Limb (tissue), 2 donors: ENCODE measurements at regions not wholly inside any gene's neighbourhood (a gene's known extent, or its start where the extent isn't known, plus 50 kb on each side); places are given as distances from the start of the nearest gene placed in this dataset.
"Not testable (repeated sequence)": the region's sequence is repeated elsewhere in the genome, so short reads cannot be mapped to it uniquely, and the experiment has no call there.

ENCODE experiments used
- DNase-seq, 2 donors: peaks; one replicate each; pipeline ENCODE4 v3.0.0-alpha.2; 2016; ENCODE audit errors: extremely low spot score in 2 of 2

DNA sequence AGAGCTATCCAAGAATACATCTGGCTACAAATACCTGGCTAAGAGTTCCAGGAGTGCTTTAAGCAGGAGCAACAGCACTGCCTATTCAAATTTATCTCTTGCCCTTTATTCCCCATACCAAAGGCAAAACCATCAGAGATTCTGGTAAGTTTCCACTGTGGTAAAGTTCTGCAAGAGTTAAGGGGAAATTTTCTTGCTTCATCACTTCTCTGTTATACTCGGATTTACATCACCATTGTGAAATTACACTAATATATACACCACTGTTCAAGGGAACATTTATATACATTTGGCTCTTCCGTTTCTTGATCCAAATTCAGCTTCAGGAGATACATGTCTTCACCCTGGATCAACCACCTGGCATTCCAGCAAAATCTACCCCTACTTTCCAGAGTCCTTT is 70.8 kb upstream of the PTPN13 start:
- DNase-seq, result no peak

- DNase-seq, result not testable (repeated sequence)
Observed at GRCh38 chr4:86527713-86528112, 66.4 kb upstream of the PTPN13 start.

GRCh38 chr4:86529436-86529835 is 64.7 kb upstream of the PTPN13 start:
- DNase-seq, result no peak

DNA sequence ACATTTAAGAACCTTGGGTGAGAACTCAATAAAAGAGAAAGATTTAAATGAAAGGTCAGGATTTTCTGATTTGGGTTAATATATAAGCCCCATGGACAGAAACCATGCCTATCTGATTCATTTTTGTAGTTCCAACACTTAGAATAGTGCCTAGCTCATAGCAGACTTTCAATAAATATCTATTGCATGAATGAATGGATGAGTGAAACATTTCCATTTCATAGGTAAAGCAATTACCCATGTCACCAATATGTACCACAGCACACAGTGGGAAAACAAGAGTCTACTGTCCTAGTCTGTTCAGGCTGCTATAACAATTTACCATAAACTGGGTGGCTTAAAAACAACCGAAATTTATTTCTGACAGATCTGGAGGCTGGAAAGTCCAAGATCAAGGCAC is 63.9 kb upstream of the PTPN13 start:
- DNase-seq, result no peak

DNA sequence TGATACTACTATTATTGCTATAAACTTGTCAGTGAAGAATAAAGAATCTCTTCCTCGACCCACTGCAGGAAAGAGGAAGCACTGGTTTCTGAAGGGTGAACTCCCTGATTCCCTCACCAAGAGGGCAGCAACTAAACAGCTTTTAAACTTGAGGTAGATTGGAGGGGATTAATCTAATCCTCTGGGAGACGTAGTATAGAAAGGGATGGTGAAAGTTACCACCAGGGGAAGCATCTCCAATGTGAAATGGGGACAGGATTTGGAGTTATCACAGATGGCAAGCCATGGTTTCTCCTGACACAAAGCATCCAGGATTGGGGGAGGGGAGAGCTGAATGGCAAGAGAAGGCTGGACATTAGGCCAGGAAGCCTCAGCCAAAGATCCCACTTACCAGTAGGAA is 62.7 kb upstream of the PTPN13 start:
- DNase-seq, result no peak

DNA sequence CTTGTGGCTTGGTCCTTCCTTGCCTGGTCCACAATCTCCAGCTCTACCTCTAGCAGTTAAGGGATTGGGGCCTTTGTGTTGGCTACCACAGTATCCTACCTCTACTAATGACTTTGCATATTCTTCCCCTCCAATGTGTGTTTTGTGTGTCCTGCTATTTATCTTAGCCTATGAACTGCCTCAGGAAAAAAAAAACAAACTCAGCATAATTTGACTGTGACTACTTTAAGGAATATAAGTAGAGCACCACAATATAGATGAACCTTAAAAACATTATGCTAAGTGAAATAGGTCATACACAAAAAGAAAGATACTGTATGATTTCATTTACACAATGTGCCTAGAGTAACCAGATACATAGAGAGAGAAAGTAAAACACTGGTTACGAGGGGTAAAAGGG is 61.3 kb upstream of the PTPN13 start:
- DNase-seq, result no peak

GRCh38 chr4:86536151-86536550 is 58.0 kb upstream of the PTPN13 start:
- DNase-seq, result no peak

GRCh38 chr4:86542319-86543027 is 51.6 kb upstream of the PTPN13 start:
- no peak for DNase-seq

DNA sequence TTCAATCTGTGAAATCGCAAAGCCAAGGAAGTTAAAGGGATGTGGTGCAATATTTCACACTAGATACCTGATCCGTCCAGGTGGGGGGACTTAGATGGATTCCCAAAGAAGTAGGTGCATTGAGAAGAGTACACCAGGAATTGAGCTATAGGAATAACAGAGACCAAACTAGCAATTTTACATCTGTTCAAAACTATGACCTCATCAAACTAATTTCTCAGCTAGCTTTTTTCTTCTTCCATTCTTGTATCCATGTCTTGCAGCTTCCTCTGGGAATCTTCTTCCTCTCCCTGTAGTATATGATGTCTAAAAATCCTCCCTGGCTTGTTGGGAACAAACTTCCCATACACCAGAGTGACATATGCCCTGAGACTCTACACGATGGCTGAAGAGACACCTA is 51.0 kb upstream of the PTPN13 start:
- DNase-seq, result no peak

DNA sequence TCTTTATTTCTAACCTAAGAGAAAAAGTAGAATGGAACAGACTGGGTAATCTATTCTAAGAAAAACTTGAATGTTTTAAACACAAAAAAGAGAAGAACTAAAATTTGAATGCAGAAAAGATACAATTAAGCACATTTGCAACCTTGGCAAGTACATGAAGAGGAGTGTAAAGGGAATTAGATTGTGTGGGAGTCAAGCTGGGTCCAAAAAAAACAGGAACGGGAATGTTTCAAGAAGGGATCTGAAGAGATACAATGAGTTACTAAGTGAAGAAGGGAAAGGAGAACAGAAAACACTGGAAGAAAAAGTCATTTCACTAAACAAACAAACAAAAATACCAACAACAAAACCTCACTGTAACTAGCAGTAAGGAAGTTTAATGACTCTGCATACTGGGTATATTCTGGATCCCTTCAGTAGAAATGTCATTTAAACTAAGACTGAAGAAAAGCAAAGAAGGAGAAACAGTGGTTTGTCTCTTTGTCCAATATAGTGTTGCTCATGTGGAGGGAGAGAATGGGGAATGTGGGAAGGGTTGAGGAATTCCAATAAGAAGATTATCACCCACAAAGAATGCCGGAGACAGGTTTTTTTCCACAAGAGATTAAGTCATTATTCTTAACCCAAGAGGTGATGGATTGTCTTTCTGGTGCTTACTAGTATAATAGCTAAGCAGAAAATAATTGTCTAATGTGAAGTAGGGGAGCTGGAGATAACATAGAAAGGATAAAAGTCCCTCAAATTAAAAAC is 50.4 kb upstream of the PTPN13 start:
- DNase-seq, result no peak

GRCh38 chr4:86544310-86544966 is 49.7 kb upstream of the PTPN13 start:
- DNase-seq, result no peak
